Glomerular endothelial cell (primary cell): ENCODE measurements at regions not wholly inside any gene's neighbourhood (a gene's known extent, or its start where the extent isn't known, plus 50 kb on each side); places are given as distances from the start of the nearest gene placed in this dataset.

Source experiments
- DNase-seq: peaks from one replicate; pipeline ENCODE4 v3.0.0-alpha.2; 2011; ENCODE audit warnings: low read depth, low spot score; ENCODE audit errors: extremely low read depth

GRCh38 chr2:12321886-12322285 lies 394.9 kb upstream of the TRIB2 start:
- no peak for DNase-seq

GRCh38 chr2:12325806-12326205 lies 390.9 kb upstream of the TRIB2 start:
- peak; percentile 44 for DNase-seq

GRCh38 chr2:12326449-12327190 lies 390.1 kb upstream of the TRIB2 start:
- no peak for DNase-seq

GRCh38 chr2:12330916-12331315 lies 385.8 kb upstream of the TRIB2 start:
- DNase-seq = no peak

DNA sequence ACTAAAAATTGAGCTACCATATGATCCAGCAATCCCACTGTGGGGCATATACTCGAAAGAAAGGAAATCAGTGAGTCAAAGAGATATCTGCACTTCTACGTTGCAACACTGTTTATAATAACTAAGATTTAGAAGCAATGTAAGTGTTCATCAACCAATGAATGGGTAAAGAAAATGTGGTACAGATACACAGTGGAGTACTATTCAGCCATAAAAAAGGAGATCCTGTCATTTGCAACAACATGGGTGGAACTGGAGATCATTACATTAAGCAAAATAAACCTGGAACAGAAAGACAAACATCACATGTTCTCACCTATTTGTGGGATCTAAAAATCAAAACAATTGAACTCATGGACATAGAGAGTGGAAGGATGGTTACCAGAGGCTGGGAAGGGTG lies 385.0 kb upstream of the TRIB2 start:
- DNase-seq = no peak

DNA sequence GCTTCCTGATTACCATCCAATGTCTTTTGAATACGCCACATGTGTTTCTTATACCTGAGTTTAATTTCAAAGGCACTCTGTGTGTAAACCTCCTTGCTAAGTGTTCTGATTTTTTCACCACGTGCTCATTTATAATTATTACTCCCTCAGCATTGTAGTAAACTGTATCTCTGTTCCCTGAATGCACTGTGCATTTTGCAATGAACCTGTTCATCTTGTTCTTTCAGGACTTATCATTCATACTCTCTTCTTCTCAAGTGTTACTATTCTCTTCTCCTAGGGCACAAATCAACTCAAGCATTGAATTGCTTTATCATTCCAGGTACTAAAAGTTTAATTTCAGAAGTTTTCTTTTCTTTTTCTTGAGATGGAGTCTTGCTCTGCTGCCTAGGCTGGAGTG lies 383.4 kb upstream of the TRIB2 start:
- DNase-seq = no peak

- DNase-seq = no peak
Observed at GRCh38 chr2:12334412-12334966, 382.2 kb upstream of the TRIB2 start.

- no peak for DNase-seq
Observed at GRCh38 chr2:12335131-12335530, 381.6 kb upstream of the TRIB2 start.

DNA sequence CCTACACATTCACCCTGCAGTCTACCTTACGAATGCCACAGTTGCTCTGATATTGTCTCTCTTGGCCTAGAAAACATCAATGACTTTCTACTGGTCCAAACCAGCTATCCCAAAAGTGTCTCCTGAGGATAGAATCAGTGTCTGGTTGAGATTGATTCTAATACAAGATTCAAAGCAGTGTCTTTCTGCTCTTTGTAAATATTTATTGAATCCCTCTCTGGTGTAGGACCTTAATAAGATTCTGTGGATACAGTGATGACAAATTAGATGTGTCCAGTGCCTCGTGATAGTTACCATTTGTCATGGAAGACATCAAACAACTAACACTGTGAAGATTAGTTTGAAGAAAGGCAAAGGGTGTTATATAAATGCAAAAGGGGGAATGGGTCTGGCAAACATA lies 380.7 kb upstream of the TRIB2 start:
- no peak for DNase-seq

DNA sequence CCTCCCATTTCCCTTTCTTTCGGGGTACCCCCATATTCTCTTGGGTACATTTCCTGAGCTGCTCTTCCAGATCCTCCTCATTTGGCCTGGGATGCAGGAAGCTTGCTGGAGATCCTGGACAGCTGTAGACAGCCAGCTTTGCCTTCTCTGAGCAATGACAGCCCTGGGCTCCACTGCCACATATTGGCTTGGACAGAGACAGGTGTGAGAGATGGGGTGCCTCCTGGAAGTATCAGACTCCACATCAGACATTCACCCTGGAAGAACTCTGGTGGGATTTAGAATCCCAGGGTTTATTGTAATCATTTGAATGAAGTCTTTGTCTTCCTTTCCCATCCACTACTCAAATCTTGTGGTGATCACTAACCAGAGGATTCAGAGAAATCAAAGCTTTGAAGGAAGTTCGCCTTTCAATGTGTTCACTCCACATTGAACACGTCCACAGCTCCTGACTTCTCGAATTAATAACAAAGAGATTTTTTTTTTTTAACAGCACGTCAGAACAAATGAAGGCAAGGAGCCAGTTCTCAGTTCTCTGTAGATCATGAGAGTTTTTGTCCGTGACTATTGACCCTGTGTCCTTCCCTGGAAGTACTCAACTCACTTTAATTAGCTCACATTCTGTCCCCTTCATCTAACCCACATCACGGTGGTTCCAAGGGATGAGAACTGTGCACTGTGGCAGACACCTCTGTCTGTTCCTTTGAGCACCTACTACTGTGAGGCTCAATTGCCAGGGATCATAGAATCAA lies 377.6 kb upstream of the TRIB2 start:
- no peak for DNase-seq

GRCh38 chr2:12340164-12340563 lies 376.6 kb upstream of the TRIB2 start:
- no peak for DNase-seq

DNA sequence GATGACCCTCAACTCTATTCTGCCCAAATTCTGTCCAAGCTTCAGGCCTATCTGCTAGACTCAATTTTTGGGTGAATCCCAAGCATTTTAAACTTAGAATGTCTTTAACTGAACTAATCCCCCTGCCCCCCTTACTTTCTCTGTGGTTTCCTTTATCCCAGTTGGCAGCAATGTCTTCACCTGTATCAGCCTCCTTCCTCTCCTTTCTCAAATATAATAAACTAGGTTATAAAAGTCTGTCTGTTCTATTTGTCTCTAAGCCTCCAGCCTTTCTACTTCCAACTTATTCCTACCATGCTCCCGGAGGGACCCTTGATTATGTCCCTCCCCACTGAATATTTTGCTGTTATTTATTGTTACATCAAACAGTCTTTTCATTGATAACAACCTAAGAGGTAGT lies 375.5 kb upstream of the TRIB2 start:
- no peak for DNase-seq

- DNase-seq = no peak
Observed at GRCh38 chr2:12341920-12342319, 374.8 kb upstream of the TRIB2 start.

DNA sequence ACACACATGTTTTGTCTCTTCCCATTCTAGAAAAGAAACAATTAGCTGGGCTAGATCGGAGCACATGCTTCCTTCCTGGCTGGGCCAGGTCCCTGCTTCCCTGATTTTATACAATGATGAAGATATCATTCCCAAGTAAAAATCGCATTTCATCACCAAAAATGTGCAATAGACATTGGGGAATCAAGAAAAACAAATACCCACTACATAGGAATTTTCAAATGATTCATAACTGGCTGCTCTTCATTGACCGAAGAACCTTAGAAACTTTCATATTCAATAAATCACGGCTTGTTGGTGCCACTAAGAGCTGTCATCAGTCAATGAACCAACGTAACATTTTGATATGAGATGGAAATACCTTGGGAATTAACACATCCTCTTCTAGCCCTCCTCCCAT lies 373.6 kb upstream of the TRIB2 start:
- no peak for DNase-seq

DNA sequence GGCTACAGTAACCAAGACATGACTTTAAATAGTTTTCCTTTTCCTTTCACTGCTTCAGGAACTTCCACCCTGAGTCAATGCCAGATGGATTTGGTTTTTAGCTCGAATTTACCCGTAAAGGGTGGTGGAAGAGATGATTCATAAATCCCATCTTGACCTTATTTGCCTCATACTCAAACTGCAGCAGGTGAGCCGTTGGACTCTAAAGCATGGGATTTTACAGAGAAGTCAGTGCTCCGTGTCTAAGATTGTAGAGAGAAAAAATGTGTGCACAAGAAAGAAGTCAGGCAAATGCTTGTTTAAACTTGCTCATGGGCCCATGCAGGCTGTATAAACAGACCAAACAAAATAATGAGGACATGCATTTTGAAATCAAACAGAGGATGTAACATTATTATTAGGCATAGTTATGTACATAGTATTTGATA lies 369.7 kb upstream of the TRIB2 start:
- no peak for DNase-seq

DNA sequence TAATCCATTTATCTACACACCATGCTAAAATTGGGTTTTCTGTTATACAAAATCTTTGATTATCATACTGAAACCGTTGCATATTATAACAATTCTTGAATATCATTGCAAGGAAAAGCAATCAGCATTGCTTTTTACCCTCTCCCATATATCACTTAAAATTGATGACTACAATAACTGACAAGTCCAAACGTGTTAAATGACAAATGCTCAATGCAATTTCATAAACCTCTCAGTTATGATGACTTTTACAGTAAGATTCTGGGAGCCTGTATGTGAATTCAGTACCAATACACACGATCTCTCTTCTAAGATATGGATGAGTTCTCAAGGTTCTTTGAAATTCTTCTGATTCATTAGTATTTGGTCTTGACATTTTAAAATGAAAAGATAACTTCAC lies 368.5 kb upstream of the TRIB2 start:
- DNase-seq = no peak

- no peak for DNase-seq
Observed at GRCh38 chr2:12350821-12351220, 365.9 kb upstream of the TRIB2 start.

GRCh38 chr2:12352889-12353288 lies 363.8 kb upstream of the TRIB2 start:
- no peak for DNase-seq

DNA sequence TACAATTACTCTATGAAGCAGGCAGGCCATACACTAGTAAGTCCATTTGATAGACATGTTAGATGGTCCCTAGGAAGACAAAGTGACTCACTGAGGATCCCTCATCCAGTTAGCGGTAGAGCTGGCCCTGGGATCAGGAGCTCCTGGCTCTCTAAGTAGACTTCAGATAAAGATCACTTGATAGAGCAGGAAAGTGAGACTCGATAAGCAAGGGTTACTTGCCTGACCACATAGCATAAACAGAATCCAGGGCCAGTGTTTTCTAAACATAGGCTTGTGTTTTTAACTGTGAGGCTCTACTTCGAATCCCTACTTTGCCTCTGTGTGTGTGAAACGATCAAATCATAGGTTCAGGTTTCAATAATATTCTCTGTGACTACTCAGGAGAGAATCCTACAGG lies 355.2 kb upstream of the TRIB2 start:
- no peak for DNase-seq

GRCh38 chr2:12363138-12363537 lies 353.6 kb upstream of the TRIB2 start:
- DNase-seq = no peak

DNA sequence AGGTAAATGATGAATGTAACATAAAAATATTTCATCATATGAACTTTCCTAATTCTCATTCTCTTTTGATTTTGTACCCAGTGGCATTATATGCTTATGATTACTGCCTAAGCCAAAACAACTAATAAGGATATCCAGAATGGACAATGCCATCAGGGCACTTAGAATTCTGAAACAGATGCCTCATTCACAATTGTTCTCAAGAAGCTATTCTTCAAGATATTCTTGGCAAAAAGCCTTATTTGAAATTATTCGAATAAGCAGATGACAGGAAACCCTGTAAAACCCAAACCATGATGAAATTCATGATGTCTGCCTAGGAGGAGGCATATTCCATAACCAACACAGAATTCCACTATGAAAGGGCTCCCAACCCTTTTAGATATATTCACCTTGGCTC lies 353.2 kb upstream of the TRIB2 start:
- DNase-seq = no peak

DNA sequence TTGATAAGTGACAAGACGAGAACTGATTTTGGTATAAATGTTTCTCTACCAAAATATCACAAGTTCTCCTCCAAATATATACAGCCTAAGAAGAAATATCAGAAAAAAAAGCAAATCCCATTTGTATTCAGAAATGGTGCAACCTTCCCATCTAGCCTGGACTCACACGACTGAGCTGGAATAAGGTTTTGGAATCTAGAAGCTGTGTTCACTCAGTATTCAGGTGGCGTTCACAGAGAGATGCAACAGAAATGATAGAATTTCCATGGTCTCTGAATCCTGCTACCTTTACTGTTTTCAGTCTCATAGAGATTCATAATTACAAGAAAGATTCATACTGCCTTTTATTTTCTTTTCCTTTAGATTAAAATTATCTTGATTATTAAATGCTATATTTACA lies 347.2 kb upstream of the TRIB2 start:
- no peak for DNase-seq
